A673 (cell line): ENCODE measurements at regions not wholly inside any gene's neighbourhood (a gene's known extent, or its start where the extent isn't known, plus 50 kb on each side); places are given as distances from the start of the nearest gene placed in this dataset.

Source experiments
- CTCF ChIP-seq: fragments of 300-800, 200-600 bp; sonication (generic); conservative IDR thresholded peaks from 2 replicates; pipeline ENCODE4 v1.5.1; 2017; ENCODE audit warnings: low read depth, mild to moderate bottlenecking, antibody characterized with exemption, low read length, moderate library complexity, mixed read lengths
- EZH2 ChIP-seq: fragments of 200-600 bp; sonication (generic); IDR thresholded peaks from 2 replicates; pipeline ENCODE4 v1.6.1; 2017; ENCODE audit warnings: borderline replicate concordance, low read depth, mild to moderate bottlenecking, mixed read lengths, antibody characterized with exemption, low read length; ENCODE audit not compliant: poor library complexity, severe bottlenecking

GRCh38 chr5:173735184-173735583 lies 118.7 kb upstream of the BOD1 start:
- TF ChIP-seq CTCF (no peak), EZH2 (no peak)
